ENCODE measurements at regions not wholly inside any gene's neighbourhood (a gene's known extent, or its start where the extent isn't known, plus 50 kb on each side); places are given as distances from the start of the nearest gene placed in this dataset.
"Not testable (repeated sequence)": the region's sequence is repeated elsewhere in the genome, so short reads cannot be mapped to it uniquely, and the experiment has no call there.

DNA sequence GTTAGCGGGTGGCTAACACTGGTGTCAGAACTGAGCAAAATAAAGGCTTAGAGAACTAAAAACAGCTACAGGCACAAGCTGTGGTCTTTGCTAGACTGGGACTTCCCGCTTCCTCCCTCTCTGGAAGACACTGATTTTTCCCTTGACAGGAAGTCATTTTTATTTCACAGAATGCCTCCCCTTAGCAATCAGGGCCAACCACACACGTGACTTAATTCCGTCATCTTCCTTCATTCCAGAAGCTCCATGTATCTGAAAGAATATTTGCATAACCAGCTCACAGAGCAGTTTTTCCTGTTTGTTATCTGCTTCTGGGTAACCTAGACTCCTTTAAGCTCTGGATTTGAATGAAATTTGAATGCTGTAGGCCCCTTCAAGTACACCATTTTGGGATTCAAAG is 327.5 kb upstream of the FRG1 start:
- Mint-ChIP-seq H3K27me3 (peaks cover 0 to 9% (median 0%) of the 10 kb centered on the region in 5 donors), H3K27ac (no peak overlapping the region), H3K4me1 (no peaks in the 10 kb centered on the region), H3K9me3 (peaks cover 0 to 5% (median 2%) of the 10 kb centered on the region in 11 donors), H3K36me3 (no peaks in the 10 kb centered on the region), H3K4me3 (no peak overlapping the region)
- no peaks in the 10 kb centered on the region for H3K4me1 ChIP-seq (ENCODE audit: control insufficient read depth in 2 of 2, insufficient read depth in 2 of 2, low read length in 2 of 2)
- no peak overlapping the region for H3K4me3 ChIP-seq (ENCODE audit: low read length)
- no peak overlapping the region for H3K27ac ChIP-seq (ENCODE audit: low read depth, low read length)
- CTCF ChIA-PET: no interaction called here
- intact Hi-C loops (cut with micrococcal nuclease): no loop called here
- H3K36me3 ChIP-seq (ENCODE audit: control insufficient read depth in 2 of 3, insufficient read depth in 3 of 3, low read length in 3 of 3): no peaks in the 10 kb centered on the region
- POLR2A ChIA-PET: no interaction called here
- ATAC-seq: peak; percentile 32
- no peak for DNase-seq
- no peaks in the 10 kb centered on the region for H3K27me3 ChIP-seq (ENCODE audit: control insufficient read depth in 2 of 2, insufficient read depth in 2 of 2, low read length in 2 of 2)
- no peaks in the 10 kb centered on the region for H3K9me3 ChIP-seq (ENCODE audit: control insufficient read depth in 2 of 3, low read length in 3 of 3)

DNA sequence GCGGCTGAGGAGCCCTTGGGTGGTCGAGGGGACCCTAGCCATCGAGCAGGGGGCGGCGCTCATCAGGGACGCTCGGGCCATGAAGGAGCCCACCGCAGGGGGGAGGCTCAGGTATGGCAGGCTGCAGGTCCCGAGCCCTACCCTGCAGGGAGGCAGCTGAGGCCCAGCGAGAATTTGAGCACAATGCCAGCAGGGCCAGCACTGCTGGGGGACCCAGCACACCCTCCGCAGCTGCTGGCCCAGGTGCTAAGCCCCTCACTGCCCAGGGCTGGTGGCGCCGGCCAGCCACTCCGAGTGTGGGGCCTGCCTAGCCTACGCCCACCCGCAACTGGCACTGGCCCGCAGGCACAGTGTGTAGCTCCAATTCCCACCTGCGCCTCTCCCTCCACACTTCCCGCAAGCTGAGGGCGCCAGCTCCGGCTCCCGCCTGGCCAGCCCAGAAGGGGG is 325.4 kb upstream of the FRG1 start:
- Histone ChIP-seq H3K36me3 (ENCODE audit: control insufficient read depth in 2 of 3, insufficient read depth in 3 of 3, low read length in 3 of 3) (no peaks in the 10 kb centered on the region), H3K27me3 (ENCODE audit: control insufficient read depth in 2 of 2, insufficient read depth in 2 of 2, low read length in 2 of 2) (no peaks in the 10 kb centered on the region), H3K27ac (ENCODE audit: low read depth, low read length) (no peak overlapping the region), H3K4me3 (ENCODE audit: low read length) (no peak overlapping the region), H3K4me1 (ENCODE audit: control insufficient read depth in 2 of 2, insufficient read depth in 2 of 2, low read length in 2 of 2) (no peaks in the 10 kb centered on the region), H3K9me3 (ENCODE audit: control insufficient read depth in 2 of 3, low read length in 3 of 3) (no peaks in the 10 kb centered on the region)
- DNase-seq (no peak), ATAC-seq (no peak)
- Mint-ChIP-seq H3K27me3 (peaks cover 0 to 9% (median 0%) of the 10 kb centered on the region in 5 donors), H3K4me3 (no peak overlapping the region), H3K4me1 (no peaks in the 10 kb centered on the region), H3K27ac (no peak overlapping the region), H3K36me3 (no peaks in the 10 kb centered on the region), H3K9me3 (peaks cover 0 to 5% (median 2%) of the 10 kb centered on the region in 11 donors)
- POLR2A ChIA-PET: no interaction called here
- CTCF ChIA-PET: no interaction called here
- intact Hi-C loops (cut with micrococcal nuclease): no loop called here

DNA sequence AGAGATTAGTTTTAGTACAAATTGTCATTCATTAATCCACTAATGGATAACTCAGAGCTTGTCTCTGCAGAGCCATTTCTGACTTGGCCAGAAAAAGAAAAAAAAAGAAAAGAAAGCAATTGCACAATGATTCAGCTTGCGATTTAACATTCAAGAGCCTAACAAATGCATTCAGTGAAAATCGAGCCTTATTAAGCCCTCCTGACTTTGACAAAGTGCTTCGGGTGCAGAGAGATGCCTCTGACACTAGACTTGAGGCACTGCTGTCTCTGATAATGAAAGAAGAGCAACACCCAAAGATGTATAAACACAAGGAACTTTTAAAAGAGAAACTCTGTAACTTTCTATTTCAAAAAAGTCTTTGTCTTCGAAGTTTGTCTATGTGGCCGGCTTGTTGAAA is 322.9 kb upstream of the FRG1 start:
- H3K4me3 Mint-ChIP-seq; H3K27me3 Mint-ChIP-seq; DNase-seq; H3K4me3 ChIP-seq (ENCODE audit: low read length); H3K9me3 ChIP-seq (ENCODE audit: control insufficient read depth in 2 of 3, low read length in 3 of 3); H3K36me3 Mint-ChIP-seq; H3K36me3 ChIP-seq (ENCODE audit: control insufficient read depth in 2 of 3, insufficient read depth in 3 of 3, low read length in 3 of 3); H3K27ac Mint-ChIP-seq; CTCF ChIA-PET; intact Hi-C loops (cut with micrococcal nuclease); H3K4me1 ChIP-seq (ENCODE audit: control insufficient read depth in 2 of 2, insufficient read depth in 2 of 2, low read length in 2 of 2); POLR2A ChIA-PET; ATAC-seq; H3K4me1 Mint-ChIP-seq; H3K27ac ChIP-seq (ENCODE audit: low read depth, low read length); H3K27me3 ChIP-seq (ENCODE audit: control insufficient read depth in 2 of 2, insufficient read depth in 2 of 2, low read length in 2 of 2); H3K9me3 Mint-ChIP-seq: not testable (repeated sequence)

DNA sequence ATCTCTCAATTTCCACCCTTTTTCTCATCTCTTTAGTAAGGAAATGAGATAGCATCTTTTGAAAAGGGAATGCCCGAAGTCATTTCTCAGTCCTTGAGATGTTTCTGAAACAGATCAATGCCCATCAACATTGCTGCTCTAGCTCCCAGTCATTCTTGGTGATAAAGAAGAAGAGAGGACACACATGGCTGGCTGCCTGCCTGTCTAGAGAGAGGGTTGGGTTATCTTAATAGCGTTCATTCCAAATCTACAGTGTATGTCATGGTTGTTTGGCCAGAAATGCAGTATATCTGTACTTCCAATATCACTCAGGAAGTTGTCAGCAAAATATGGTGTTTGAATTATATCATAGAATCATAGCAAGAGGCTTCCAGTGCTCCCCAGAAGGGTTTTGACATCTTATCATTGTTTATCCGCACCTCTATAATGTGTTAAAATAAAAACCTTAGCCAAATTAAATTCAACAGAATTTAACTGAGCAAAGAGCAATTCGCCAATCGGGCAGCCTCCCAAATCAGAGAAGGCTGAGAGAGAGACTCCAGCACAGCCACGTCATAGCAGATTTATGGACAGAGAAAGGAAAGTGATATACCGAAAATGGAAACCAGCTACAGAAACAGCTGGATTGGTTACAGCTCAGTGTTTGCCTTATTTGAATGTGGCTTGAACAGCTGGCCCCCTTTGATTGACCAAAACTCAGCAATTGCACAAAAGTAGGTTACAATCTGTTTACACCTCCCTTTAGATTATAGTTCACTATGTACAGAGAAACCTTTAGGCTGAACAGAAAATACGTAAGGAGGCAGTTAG is 321.0 kb upstream of the FRG1 start:
- H3K4me1 ChIP-seq (ENCODE audit: control insufficient read depth in 2 of 2, insufficient read depth in 2 of 2, low read length in 2 of 2); H3K27me3 ChIP-seq (ENCODE audit: control insufficient read depth in 2 of 2, insufficient read depth in 2 of 2, low read length in 2 of 2); ATAC-seq; H3K36me3 Mint-ChIP-seq; intact Hi-C loops (cut with micrococcal nuclease); POLR2A ChIA-PET; H3K36me3 ChIP-seq (ENCODE audit: control insufficient read depth in 2 of 3, insufficient read depth in 3 of 3, low read length in 3 of 3); H3K4me3 ChIP-seq (ENCODE audit: low read length); H3K9me3 ChIP-seq (ENCODE audit: control insufficient read depth in 2 of 3, low read length in 3 of 3); H3K4me3 Mint-ChIP-seq; H3K27ac Mint-ChIP-seq; DNase-seq; H3K4me1 Mint-ChIP-seq; CTCF ChIA-PET; H3K27me3 Mint-ChIP-seq; H3K27ac ChIP-seq (ENCODE audit: low read depth, low read length); H3K9me3 Mint-ChIP-seq: not testable (repeated sequence)

DNA sequence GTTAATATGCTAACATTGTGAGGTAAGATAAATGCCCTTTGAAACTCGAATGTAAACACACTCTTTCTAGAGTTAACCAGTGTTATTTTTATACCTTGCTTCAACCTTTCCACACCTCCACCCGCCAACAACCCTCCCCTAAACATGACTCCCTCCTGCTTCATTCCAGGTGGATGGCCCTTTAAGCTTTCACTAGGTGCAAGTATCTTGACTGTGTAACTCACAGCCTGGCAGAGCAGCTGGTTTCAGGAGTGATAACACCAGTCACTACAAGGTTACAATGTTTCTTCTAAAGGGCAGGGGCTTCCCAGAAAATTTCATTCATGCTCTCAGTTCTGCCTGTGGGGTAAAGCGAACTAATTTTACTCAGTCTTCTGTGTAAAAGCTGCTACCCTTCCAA is 318.1 kb upstream of the FRG1 start:
- POLR2A ChIA-PET; DNase-seq; H3K4me1 Mint-ChIP-seq; H3K36me3 ChIP-seq (ENCODE audit: control insufficient read depth in 2 of 3, insufficient read depth in 3 of 3, low read length in 3 of 3); ATAC-seq; CTCF ChIA-PET; H3K27ac Mint-ChIP-seq; H3K36me3 Mint-ChIP-seq; H3K9me3 Mint-ChIP-seq; H3K9me3 ChIP-seq (ENCODE audit: control insufficient read depth in 2 of 3, low read length in 3 of 3); H3K27ac ChIP-seq (ENCODE audit: low read depth, low read length); intact Hi-C loops (cut with micrococcal nuclease); H3K27me3 ChIP-seq (ENCODE audit: control insufficient read depth in 2 of 2, insufficient read depth in 2 of 2, low read length in 2 of 2); H3K4me1 ChIP-seq (ENCODE audit: control insufficient read depth in 2 of 2, insufficient read depth in 2 of 2, low read length in 2 of 2); H3K27me3 Mint-ChIP-seq; H3K4me3 ChIP-seq (ENCODE audit: low read length); H3K4me3 Mint-ChIP-seq: not testable (repeated sequence)

DNA sequence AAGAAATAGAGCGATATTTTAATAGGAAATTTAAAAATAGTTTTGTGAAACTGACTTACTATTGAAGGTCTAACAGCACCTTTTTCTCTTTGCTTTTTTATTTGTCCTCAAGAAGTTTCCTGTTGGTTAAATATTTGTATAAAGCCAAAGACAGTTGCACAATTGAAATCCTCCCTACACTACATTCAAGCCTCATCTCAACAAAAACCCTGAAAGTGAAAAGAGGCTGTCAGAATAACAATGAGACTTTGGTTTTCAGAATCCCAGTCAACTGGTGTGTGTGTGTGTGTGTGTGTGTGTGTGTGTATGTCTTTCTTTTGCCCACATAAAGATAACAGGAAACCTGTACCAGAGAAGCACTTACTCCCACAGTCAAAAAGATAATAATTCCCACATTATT is 313.6 kb upstream of the FRG1 start:
- H3K27me3 ChIP-seq (ENCODE audit: control insufficient read depth in 2 of 2, insufficient read depth in 2 of 2, low read length in 2 of 2); intact Hi-C loops (cut with micrococcal nuclease); H3K4me3 Mint-ChIP-seq; H3K4me3 ChIP-seq (ENCODE audit: low read length); H3K27ac ChIP-seq (ENCODE audit: low read depth, low read length); POLR2A ChIA-PET; CTCF ChIA-PET; H3K9me3 Mint-ChIP-seq; H3K27ac Mint-ChIP-seq; H3K9me3 ChIP-seq (ENCODE audit: control insufficient read depth in 2 of 3, low read length in 3 of 3); DNase-seq; H3K36me3 ChIP-seq (ENCODE audit: control insufficient read depth in 2 of 3, insufficient read depth in 3 of 3, low read length in 3 of 3); ATAC-seq; H3K36me3 Mint-ChIP-seq; H3K4me1 Mint-ChIP-seq; H3K4me1 ChIP-seq (ENCODE audit: control insufficient read depth in 2 of 2, insufficient read depth in 2 of 2, low read length in 2 of 2); H3K27me3 Mint-ChIP-seq: not testable (repeated sequence)

DNA sequence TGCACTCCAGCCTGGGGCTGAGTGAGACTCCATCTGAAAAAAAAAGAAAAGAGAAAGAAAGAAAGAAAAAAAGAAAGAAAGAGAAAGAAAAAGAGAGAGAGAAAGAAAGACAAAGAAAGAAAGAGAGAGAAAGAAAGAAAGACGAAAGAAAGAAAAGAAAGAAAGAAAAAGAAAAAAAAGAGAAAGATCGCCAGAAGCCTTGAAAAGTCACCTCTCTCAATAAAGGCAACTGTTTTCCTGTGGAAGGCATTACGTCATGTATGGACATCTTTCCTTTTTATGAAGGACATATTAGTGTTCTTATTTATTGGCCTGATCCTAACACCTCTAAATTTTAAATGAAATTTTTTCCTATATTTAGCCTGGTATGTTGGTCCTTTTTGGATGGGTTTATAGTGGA is 310.9 kb upstream of the FRG1 start:
- H3K27me3 Mint-ChIP-seq; H3K36me3 ChIP-seq (ENCODE audit: control insufficient read depth in 2 of 3, insufficient read depth in 3 of 3, low read length in 3 of 3); intact Hi-C loops (cut with micrococcal nuclease); H3K27ac ChIP-seq (ENCODE audit: low read depth, low read length); H3K36me3 Mint-ChIP-seq; H3K4me1 Mint-ChIP-seq; H3K4me3 ChIP-seq (ENCODE audit: low read length); POLR2A ChIA-PET; H3K4me3 Mint-ChIP-seq; H3K4me1 ChIP-seq (ENCODE audit: control insufficient read depth in 2 of 2, insufficient read depth in 2 of 2, low read length in 2 of 2); H3K9me3 Mint-ChIP-seq; H3K27me3 ChIP-seq (ENCODE audit: control insufficient read depth in 2 of 2, insufficient read depth in 2 of 2, low read length in 2 of 2); H3K9me3 ChIP-seq (ENCODE audit: control insufficient read depth in 2 of 3, low read length in 3 of 3); CTCF ChIA-PET; DNase-seq; ATAC-seq: not testable (repeated sequence)
- peak overlapping the region in 1 of 9 donors; percentile 18 for H3K27ac Mint-ChIP-seq
